ENCODE measurements at regions not wholly inside any gene's neighbourhood (a gene's known extent, or its start where the extent isn't known, plus 50 kb on each side); places are given as distances from the start of the nearest gene placed in this dataset.

DNA sequence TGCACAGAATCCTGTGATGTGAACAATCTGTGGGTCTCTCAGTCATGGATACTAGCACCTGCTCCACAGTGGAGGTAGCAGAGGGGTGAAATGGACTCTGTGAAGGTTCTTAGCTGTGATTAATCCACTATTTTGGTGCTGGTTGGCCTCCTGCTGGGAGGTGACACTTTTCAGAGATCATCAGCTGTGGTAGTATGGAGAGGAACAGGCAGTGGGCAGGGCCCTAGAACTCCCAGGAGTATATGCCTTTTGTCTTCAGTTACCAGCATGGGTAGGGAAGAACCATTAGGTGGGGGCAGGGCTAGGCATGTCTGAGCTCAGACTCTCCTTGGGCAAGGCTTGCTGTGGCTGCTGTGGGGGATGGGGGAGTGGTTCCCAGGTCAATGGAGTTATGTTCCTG lies 54.0 kb upstream of the KCNJ15 start:
- intact Hi-C loops (cut with DNase I; ENCODE audit: low total_unique reads) = no loop called here
- no peaks in the 10 kb centered on the region for H3K4me1 ChIP-seq
- H3K36me3 ChIP-seq (ENCODE audit: low read depth, missing control alignments) = no peaks in the 10 kb centered on the region
- TF ChIP-seq, protein P1, sequence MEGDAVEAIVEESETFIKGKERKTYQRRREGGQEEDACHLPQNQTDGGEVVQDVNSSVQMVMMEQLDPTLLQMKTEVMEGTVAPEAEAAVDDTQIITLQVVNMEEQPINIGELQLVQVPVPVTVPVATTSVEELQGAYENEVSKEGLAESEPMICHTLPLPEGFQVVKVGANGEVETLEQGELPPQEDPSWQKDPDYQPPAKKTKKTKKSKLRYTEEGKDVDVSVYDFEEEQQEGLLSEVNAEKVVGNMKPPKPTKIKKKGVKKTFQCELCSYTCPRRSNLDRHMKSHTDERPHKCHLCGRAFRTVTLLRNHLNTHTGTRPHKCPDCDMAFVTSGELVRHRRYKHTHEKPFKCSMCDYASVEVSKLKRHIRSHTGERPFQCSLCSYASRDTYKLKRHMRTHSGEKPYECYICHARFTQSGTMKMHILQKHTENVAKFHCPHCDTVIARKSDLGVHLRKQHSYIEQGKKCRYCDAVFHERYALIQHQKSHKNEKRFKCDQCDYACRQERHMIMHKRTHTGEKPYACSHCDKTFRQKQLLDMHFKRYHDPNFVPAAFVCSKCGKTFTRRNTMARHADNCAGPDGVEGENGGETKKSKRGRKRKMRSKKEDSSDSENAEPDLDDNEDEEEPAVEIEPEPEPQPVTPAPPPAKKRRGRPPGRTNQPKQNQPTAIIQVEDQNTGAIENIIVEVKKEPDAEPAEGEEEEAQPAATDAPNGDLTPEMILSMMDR (IDR thresholded peaks at IDR 0.05) = no peak
- no peak for TF ChIP-seq POLR2A (IDR thresholded peaks at IDR 0.05)
- no peak overlapping the region for H3K27ac ChIP-seq
- no peak overlapping the region for H3K4me3 ChIP-seq
- DNase-seq = no peak
- no peaks in the 10 kb centered on the region for H3K27me3 ChIP-seq
- H3K9me3 ChIP-seq = no peaks in the 10 kb centered on the region

DNA sequence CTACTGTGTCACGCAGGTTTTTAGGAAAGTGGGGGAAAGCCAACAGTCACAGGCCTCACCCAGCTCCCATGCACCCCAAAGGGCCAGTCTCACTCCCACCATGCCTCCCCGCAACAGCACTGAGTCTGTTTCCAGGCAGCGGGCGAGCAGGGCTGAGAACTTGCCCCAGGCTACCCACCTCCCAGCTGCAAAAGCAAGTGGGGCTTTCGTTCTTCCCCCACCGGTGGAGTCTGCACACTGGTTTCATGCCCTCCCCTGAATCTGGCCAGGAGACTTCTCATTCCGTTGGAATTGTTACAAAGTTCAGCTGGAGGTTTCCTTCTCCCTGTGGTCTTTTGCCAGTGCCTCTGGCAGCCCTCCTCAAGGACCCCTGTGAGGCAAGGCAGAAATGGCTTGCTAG lies 53.6 kb upstream of the KCNJ15 start:
- Histone ChIP-seq H3K4me1 (no peaks in the 10 kb centered on the region), H3K27ac (no peak overlapping the region), H3K27me3 (no peaks in the 10 kb centered on the region), H3K4me3 (no peak overlapping the region), H3K9me3 (no peaks in the 10 kb centered on the region), H3K36me3 (ENCODE audit: low read depth, missing control alignments) (no peaks in the 10 kb centered on the region)
- intact Hi-C loops (cut with DNase I; ENCODE audit: low total_unique reads) = no loop called here
- no peak for TF ChIP-seq POLR2A (IDR thresholded peaks at IDR 0.05)
- TF ChIP-seq, protein P1 (IDR thresholded peaks at IDR 0.05) = no peak
- DNase-seq = no peak
- WGBS, 2 donors = 88 to 95% methylated on average over 6 to 7 of the region's 7 CpGs

DNA sequence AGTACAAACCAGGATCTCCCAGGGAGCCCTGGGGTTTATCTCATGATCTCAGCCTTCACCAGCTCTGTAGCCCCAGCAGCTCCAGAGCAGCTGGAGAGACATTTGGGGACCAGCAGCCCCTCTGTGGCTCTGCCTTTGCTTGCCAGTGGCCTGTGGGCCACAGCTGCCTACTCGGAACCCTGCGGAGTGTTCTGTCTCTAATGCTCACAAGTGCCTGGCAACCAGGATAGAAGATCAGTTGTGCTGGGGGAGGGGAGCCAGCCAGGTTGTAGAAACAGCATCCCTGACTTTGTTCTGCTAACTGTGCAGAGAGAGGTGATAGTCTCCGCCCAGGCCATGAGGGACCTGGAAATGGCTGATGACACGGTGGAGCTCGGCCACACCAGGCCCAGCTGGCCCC lies 50.9 kb upstream of the KCNJ15 start:
- no peak overlapping the region for H3K4me3 ChIP-seq
- WGBS, 2 donors = 91 to 96% methylated on average over 4 to 5 of the region's 5 CpGs
- H3K27ac ChIP-seq = no peak overlapping the region
- DNase-seq = no peak
- TF ChIP-seq POLR2A (IDR thresholded peaks at IDR 0.05) = no peak
- TF ChIP-seq, protein P1 (IDR thresholded peaks at IDR 0.05) = no peak
- no peaks in the 10 kb centered on the region for H3K36me3 ChIP-seq (ENCODE audit: low read depth, missing control alignments)
- no peaks in the 10 kb centered on the region for H3K27me3 ChIP-seq
- H3K4me1 ChIP-seq = no peaks in the 10 kb centered on the region
- H3K9me3 ChIP-seq = no peaks in the 10 kb centered on the region
- intact Hi-C loops (cut with DNase I; ENCODE audit: low total_unique reads) = no loop called here

DNA sequence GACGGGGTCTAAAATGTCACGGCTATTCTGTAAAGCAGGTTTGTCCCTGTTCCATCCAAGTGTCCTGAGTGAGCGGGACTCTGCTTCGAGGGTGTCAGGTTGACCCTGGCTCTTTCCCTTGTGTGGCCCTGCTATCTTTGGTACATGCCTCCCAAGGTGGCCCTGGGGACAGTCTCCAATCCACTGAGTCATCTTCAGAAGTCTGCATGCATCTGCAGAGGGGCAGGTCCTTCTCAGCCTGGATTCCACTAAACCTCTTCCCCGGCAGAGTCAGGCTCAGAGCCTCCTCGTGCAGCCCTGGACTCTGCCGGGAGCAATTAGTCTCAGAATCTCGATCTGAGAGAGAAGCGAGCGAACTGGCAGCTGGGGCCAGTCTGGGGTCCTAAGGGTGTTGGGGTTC lies 50.1 kb upstream of the KCNJ15 start:
- intact Hi-C loops (cut with DNase I; ENCODE audit: low total_unique reads) = no loop called here
- DNase-seq = no peak
- TF ChIP-seq, protein P1 (IDR thresholded peaks at IDR 0.05) = no peak
- no peak for TF ChIP-seq POLR2A (IDR thresholded peaks at IDR 0.05)
- WGBS, 2 donors = 90 to 93% methylated on average over 8 to 10 of the region's 10 CpGs
- Histone ChIP-seq H3K4me1 (no peaks in the 10 kb centered on the region), H3K27me3 (no peaks in the 10 kb centered on the region), H3K9me3 (no peaks in the 10 kb centered on the region), H3K27ac (no peak overlapping the region), H3K4me3 (no peak overlapping the region), H3K36me3 (ENCODE audit: low read depth, missing control alignments) (no peaks in the 10 kb centered on the region)
